CD4-positive, alpha-beta memory T cell (primary cell): ENCODE measurements at regions not wholly inside any gene's neighbourhood (a gene's known extent, or its start where the extent isn't known, plus 50 kb on each side); places are given as distances from the start of the nearest gene placed in this dataset.
"Not testable (repeated sequence)": the region's sequence is repeated elsewhere in the genome, so short reads cannot be mapped to it uniquely, and the experiment has no call there.

Source experiments
- CTCF ChIA-PET: fragments of 350-600 bp; sonication (Branson Sonifier 250); formaldehyde crosslinking; loops from one replicate; lab custom pipeline; 2021; ENCODE audit warnings: inconsistent platforms; ENCODE audit not compliant: partially characterized antibody; lab: Charles Lee
- POLR2A ChIA-PET: fragments of 350-600 bp; sonication (Branson Sonifier 250); formaldehyde crosslinking; loops from one replicate; lab custom pipeline; 2021; ENCODE audit not compliant: partially characterized antibody; lab: Charles Lee
- DNase-seq, 5 donors: peaks; one replicate each; pipeline versions ENCODE4 v3.0.0 to v3.0.0-alpha.2; 2020 to 2022; ENCODE audit warnings: mixed read lengths in 1 of 5
- H3K27ac ChIP-seq: one replicate; pipeline ENCODE4 v1.7.0; 2013; ENCODE audit warnings: low read depth, low read length
- H3K27me3 ChIP-seq: 2 replicates; pipeline ENCODE4 v1.7.0; 2013; ENCODE audit warnings: mild to moderate bottlenecking, low read length, moderate library complexity; ENCODE audit not compliant: insufficient read depth
- H3K36me3 ChIP-seq: 2 replicates; pipeline ENCODE4 v1.7.0; 2013; ENCODE audit warnings: mild to moderate bottlenecking, low read length, moderate library complexity; ENCODE audit not compliant: insufficient read depth
- H3K4me1 ChIP-seq: 2 replicates; pipeline ENCODE4 v1.7.0; 2013; ENCODE audit warnings: mild to moderate bottlenecking, low read length, moderate library complexity; ENCODE audit not compliant: insufficient read depth
- H3K4me3 ChIP-seq, 2 donors: one replicate each; pipeline ENCODE4 v1.7.0; 2013; ENCODE audit warnings: low read length in 2 of 2, mild to moderate bottlenecking in 1 of 2
- H3K9me3 ChIP-seq, 2 donors: one replicate each; pipeline ENCODE4 v1.7.0; 2013; ENCODE audit warnings: low read length in 2 of 2, control low read depth in 1 of 2; ENCODE audit not compliant: control insufficient read depth in 1 of 2
- H3K27ac Mint-ChIP-seq, 7 donors: one replicate each; pipeline ENCODE4 v1.8.0; 2020 to 2021; ENCODE audit warnings: mixed read lengths in 7 of 7, mild to moderate bottlenecking in 6 of 7, inconsistent platforms in 3 of 7, moderate library complexity in 3 of 7
- H3K27me3 Mint-ChIP-seq, 2 donors: one replicate each; pipeline ENCODE4 v1.8.0; 2020 to 2021; ENCODE audit warnings: mixed read lengths in 2 of 2
- H3K36me3 Mint-ChIP-seq, 2 donors: one replicate each; pipeline ENCODE4 v1.8.0; 2020 to 2021; ENCODE audit warnings: mixed read lengths in 2 of 2, inconsistent platforms in 1 of 2, mild to moderate bottlenecking in 1 of 2
- H3K4me1 Mint-ChIP-seq, 4 donors: one replicate each; pipeline ENCODE4 v1.8.0; 2020 to 2021; ENCODE audit warnings: mixed read lengths in 4 of 4, mild to moderate bottlenecking in 1 of 4
- H3K4me3 Mint-ChIP-seq, 8 donors: one replicate each; pipeline ENCODE4 v1.8.0; 2020 to 2021; ENCODE audit warnings: mixed read lengths in 8 of 8, mild to moderate bottlenecking in 7 of 8, moderate library complexity in 6 of 8, inconsistent platforms in 3 of 8
- H3K9me3 Mint-ChIP-seq, 8 donors: one replicate each; pipeline ENCODE4 v1.8.0; 2020 to 2021; ENCODE audit warnings: mixed read lengths in 8 of 8, mild to moderate bottlenecking in 5 of 8, inconsistent platforms in 3 of 8, moderate library complexity in 1 of 8
- intact Hi-C: fragments of 100-400 bp; cut with micrococcal nuclease; formaldehyde crosslinking; loops from one replicate; pipeline ENCODE4 v1.15.1; 2023

- ChIA-PET POLR2A (no interaction called here), CTCF (interaction anchor here (1.1 kb wide), 1 partner anchor 304 kb away, joined by 3 read pairs; no protein-coding TSS in a partner anchor)
- Mint-ChIP-seq H3K9me3 (peaks cover 0 to 2% (median 0%) of the 10 kb centered on the region in 8 donors), H3K27ac (peak overlapping the region in 1 of 7 donors; percentile 14), H3K4me1 (no peaks in the 10 kb centered on the region), H3K27me3 (peaks cover 14 to 16% of the 10 kb centered on the region in 2 donors), H3K36me3 (no peaks in the 10 kb centered on the region), H3K4me3 (no peak overlapping the region)
- DNase-seq = no peak
- Histone ChIP-seq H3K4me1 (no peaks in the 10 kb centered on the region), H3K27me3 (no peaks in the 10 kb centered on the region), H3K4me3 (no peak overlapping the region), H3K36me3 (no peaks in the 10 kb centered on the region), H3K9me3 (no peaks in the 10 kb centered on the region), H3K27ac (no peak overlapping the region)
- intact Hi-C loops = no loop called here
Measured at GRCh38 chr6:897528-898207, 204.7 kb upstream of the EXOC2 start.

- H3K9me3 Mint-ChIP-seq = no peaks in the 10 kb centered on the region
- no peaks in the 10 kb centered on the region for H3K36me3 ChIP-seq
- no peak overlapping the region for H3K4me3 Mint-ChIP-seq
- H3K4me3 ChIP-seq = no peak overlapping the region
- H3K4me1 ChIP-seq = no peaks in the 10 kb centered on the region
- H3K27ac Mint-ChIP-seq = no peak overlapping the region
- peaks cover 10 to 16% of the 10 kb centered on the region in 2 donors for H3K27me3 Mint-ChIP-seq
- ChIA-PET CTCF (no interaction called here), POLR2A (no interaction called here)
- no peak for DNase-seq
- no peaks in the 10 kb centered on the region for H3K27me3 ChIP-seq
- no peaks in the 10 kb centered on the region for H3K9me3 ChIP-seq
- intact Hi-C loops = no loop called here
- no peaks in the 10 kb centered on the region for H3K4me1 Mint-ChIP-seq
- no peak overlapping the region for H3K27ac ChIP-seq
- no peaks in the 10 kb centered on the region for H3K36me3 Mint-ChIP-seq
Measured at GRCh38 chr6:894274-894673, 201.3 kb upstream of the EXOC2 start.

- Histone ChIP-seq H3K9me3 (no peaks in the 10 kb centered on the region), H3K36me3 (no peaks in the 10 kb centered on the region), H3K4me1 (no peaks in the 10 kb centered on the region), H3K27me3 (no peaks in the 10 kb centered on the region), H3K27ac (no peak overlapping the region), H3K4me3 (no peak overlapping the region)
- Mint-ChIP-seq H3K36me3 (no peaks in the 10 kb centered on the region), H3K9me3 (no peaks in the 10 kb centered on the region), H3K4me3 (no peak overlapping the region), H3K27me3 (peaks cover 4 to 7% of the 10 kb centered on the region in 2 donors), H3K4me1 (no peaks in the 10 kb centered on the region), H3K27ac (no peak overlapping the region)
- ChIA-PET POLR2A (no interaction called here), CTCF (no interaction called here)
- no peak for DNase-seq
- intact Hi-C loops = no loop called here
Measured at GRCh38 chr6:890995-891394, 198.1 kb upstream of the EXOC2 start.

GRCh38 chr6:890201-890600 lies 197.3 kb upstream of the EXOC2 start:
- ChIA-PET POLR2A (no interaction called here), CTCF (no interaction called here)
- no peaks in the 10 kb centered on the region for H3K9me3 Mint-ChIP-seq
- Histone ChIP-seq H3K27ac (no peak overlapping the region), H3K27me3 (no peaks in the 10 kb centered on the region), H3K36me3 (no peaks in the 10 kb centered on the region), H3K4me3 (no peak overlapping the region), H3K4me1 (peaks cover 3% of the 10 kb centered on the region), H3K9me3 (no peaks in the 10 kb centered on the region)
- H3K4me1 Mint-ChIP-seq = peaks cover 0 to 6% (median 2%) of the 10 kb centered on the region in 4 donors
- no peaks in the 10 kb centered on the region for H3K36me3 Mint-ChIP-seq
- no peak overlapping the region for H3K4me3 Mint-ChIP-seq
- peaks cover 4% of the 10 kb centered on the region in 2 donors for H3K27me3 Mint-ChIP-seq
- DNase-seq = no peak
- intact Hi-C loops = no loop called here
- no peak overlapping the region for H3K27ac Mint-ChIP-seq

GRCh38 chr6:887583-888235 lies 194.8 kb upstream of the EXOC2 start:
- DNase-seq = no peak
- H3K36me3 ChIP-seq = no peaks in the 10 kb centered on the region
- Mint-ChIP-seq H3K9me3 (no peaks in the 10 kb centered on the region), H3K36me3 (no peaks in the 10 kb centered on the region), H3K4me1 (peaks cover 3 to 21% (median 4%) of the 10 kb centered on the region in 4 donors), H3K27ac (no peak overlapping the region), H3K27me3 (peaks cover 7% of the 10 kb centered on the region in 2 donors), H3K4me3 (no peak overlapping the region)
- POLR2A ChIA-PET = no interaction called here
- peaks cover 7% of the 10 kb centered on the region for H3K4me1 ChIP-seq
- H3K9me3 ChIP-seq = no peaks in the 10 kb centered on the region
- intact Hi-C loops = no loop called here
- CTCF ChIA-PET = no interaction called here
- H3K27me3 ChIP-seq = no peaks in the 10 kb centered on the region
- H3K27ac ChIP-seq = no peak overlapping the region
- H3K4me3 ChIP-seq = no peak overlapping the region

GRCh38 chr6:886116-886515 lies 193.2 kb upstream of the EXOC2 start:
- H3K27me3 ChIP-seq, H3K27ac ChIP-seq, DNase-seq, H3K4me1 ChIP-seq, CTCF ChIA-PET, H3K27ac Mint-ChIP-seq, H3K36me3 ChIP-seq, H3K4me3 Mint-ChIP-seq, H3K9me3 ChIP-seq, H3K9me3 Mint-ChIP-seq, POLR2A ChIA-PET, H3K36me3 Mint-ChIP-seq, H3K4me3 ChIP-seq, intact Hi-C loops: not testable (repeated sequence)
- peaks cover 3 to 21% (median 4%) of the 10 kb centered on the region in 4 donors for H3K4me1 Mint-ChIP-seq
- H3K27me3 Mint-ChIP-seq = peaks cover 7 to 11% of the 10 kb centered on the region in 2 donors

- H3K27ac Mint-ChIP-seq = no peak overlapping the region
- intact Hi-C loops = no loop called here
- Histone ChIP-seq H3K27ac (no peak overlapping the region), H3K9me3 (no peaks in the 10 kb centered on the region), H3K36me3 (no peaks in the 10 kb centered on the region), H3K27me3 (no peaks in the 10 kb centered on the region), H3K4me1 (peaks cover 7% of the 10 kb centered on the region), H3K4me3 (no peak overlapping the region)
- no peaks in the 10 kb centered on the region for H3K36me3 Mint-ChIP-seq
- H3K4me1 Mint-ChIP-seq = peaks cover 3 to 21% (median 4%) of the 10 kb centered on the region in 4 donors
- no peak for DNase-seq
- ChIA-PET POLR2A (no interaction called here), CTCF (no interaction called here)
- peaks cover 10 to 13% of the 10 kb centered on the region in 2 donors for H3K27me3 Mint-ChIP-seq
- no peak overlapping the region for H3K4me3 Mint-ChIP-seq
- H3K9me3 Mint-ChIP-seq = no peaks in the 10 kb centered on the region
Measured at GRCh38 chr6:885051-885590, 192.2 kb upstream of the EXOC2 start.
